ENCODE measurements at regions not wholly inside any gene's neighbourhood (a gene's known extent, or its start where the extent isn't known, plus 50 kb on each side); places are given as distances from the start of the nearest gene placed in this dataset.

GRCh38 chr3:137108699-137109440, 151.1 kb downstream of the IL20RB start:
- TF ChIP-seq SPI1 (IDR thresholded peaks at IDR 0.05; ENCODE audit: low read depth, low read length), result no peak
- no peak for TF ChIP-seq POU2F2 (IDR thresholded peaks at IDR 0.05; ENCODE audit: low read depth, low read length)
- no peak for TF ChIP-seq PAX5 (IDR thresholded peaks at IDR 0.05; ENCODE audit: insufficient read depth, low read length, severe bottlenecking)
- TF ChIP-seq POLR2A (IDR thresholded peaks at IDR 0.05; ENCODE audit: low read depth, low read length), result no peak
- no peak for TF ChIP-seq TAF1 (IDR thresholded peaks at IDR 0.05; ENCODE audit: low read depth, low read length)
- TF ChIP-seq POLR2AphosphoS5 (IDR thresholded peaks at IDR 0.05; ENCODE audit: low read depth, low read length), result no peak
- DNase-seq (ENCODE audit: insufficient read length, low spot score), result no peak
- no peak for FAIRE-seq

DNA sequence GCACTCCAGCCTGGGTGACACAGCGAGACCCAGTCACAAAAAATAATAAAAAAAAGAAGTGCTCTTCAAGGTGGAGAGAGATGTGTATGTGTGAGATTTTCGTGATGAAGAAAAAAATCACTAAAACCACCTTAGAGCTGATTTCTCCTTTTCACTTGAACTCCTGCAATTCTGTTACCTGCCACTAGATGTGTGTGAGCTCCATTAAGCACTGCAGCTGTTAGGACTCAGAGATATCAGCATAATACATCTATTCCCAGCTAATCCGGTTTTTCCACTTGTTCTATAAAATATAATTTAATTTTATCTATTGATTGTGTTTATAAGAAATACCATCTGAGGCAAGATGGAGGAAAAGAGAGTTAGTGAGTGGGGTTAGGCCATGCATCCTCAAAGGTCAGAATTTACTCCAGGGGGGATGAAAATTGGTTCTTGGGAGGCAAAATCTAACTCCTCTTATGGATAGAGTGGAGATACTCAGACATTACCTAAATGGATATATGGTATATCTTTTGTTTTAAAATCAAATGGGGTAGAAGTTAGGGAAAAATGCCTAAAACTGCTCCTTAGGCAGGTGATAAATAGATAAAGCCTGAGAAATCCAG, 152.7 kb downstream of the IL20RB start:
- TF ChIP-seq PAX5 (IDR thresholded peaks at IDR 0.05; ENCODE audit: insufficient read depth, low read length, severe bottlenecking), result no peak
- TF ChIP-seq SPI1 (IDR thresholded peaks at IDR 0.05; ENCODE audit: low read depth, low read length), result no peak
- no peak for TF ChIP-seq TAF1 (IDR thresholded peaks at IDR 0.05; ENCODE audit: low read depth, low read length)
- no peak for TF ChIP-seq POU2F2 (IDR thresholded peaks at IDR 0.05; ENCODE audit: low read depth, low read length)
- no peak for TF ChIP-seq POLR2A (IDR thresholded peaks at IDR 0.05; ENCODE audit: low read depth, low read length)
- no peak for TF ChIP-seq POLR2AphosphoS5 (IDR thresholded peaks at IDR 0.05; ENCODE audit: low read depth, low read length)
- no peak for DNase-seq (ENCODE audit: insufficient read length, low spot score)
- peak; percentile 50 for FAIRE-seq

DNA sequence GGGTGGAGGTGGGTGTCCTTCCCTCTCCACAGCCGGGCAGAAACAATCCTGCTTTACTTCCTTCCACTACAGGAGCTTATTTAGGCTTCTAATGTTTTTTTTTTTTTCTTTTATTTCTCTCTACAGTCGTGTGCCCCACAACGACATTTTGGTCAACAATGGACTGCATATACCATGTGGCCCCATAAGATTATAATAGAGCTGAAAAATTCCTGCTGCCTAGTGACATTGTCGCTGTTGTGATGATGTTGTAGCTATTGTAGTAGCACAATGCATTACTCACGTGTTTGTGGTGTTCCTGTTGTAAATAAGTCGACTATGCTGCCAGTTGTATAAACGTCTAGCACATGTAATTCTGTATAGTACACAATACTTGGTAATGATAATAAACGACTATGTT, 153.7 kb downstream of the IL20RB start:
- DNase-seq (ENCODE audit: insufficient read length, low spot score) (no peak), FAIRE-seq (no peak)
- no peak for TF ChIP-seq PAX5 (IDR thresholded peaks at IDR 0.05; ENCODE audit: insufficient read depth, low read length, severe bottlenecking)
- no peak for TF ChIP-seq POLR2AphosphoS5 (IDR thresholded peaks at IDR 0.05; ENCODE audit: low read depth, low read length)
- TF ChIP-seq POU2F2 (IDR thresholded peaks at IDR 0.05; ENCODE audit: low read depth, low read length), result no peak
- no peak for TF ChIP-seq SPI1 (IDR thresholded peaks at IDR 0.05; ENCODE audit: low read depth, low read length)
- no peak for TF ChIP-seq POLR2A (IDR thresholded peaks at IDR 0.05; ENCODE audit: low read depth, low read length)
- no peak for TF ChIP-seq TAF1 (IDR thresholded peaks at IDR 0.05; ENCODE audit: low read depth, low read length)

- TF ChIP-seq POU2F2 (IDR thresholded peaks at IDR 0.05; ENCODE audit: low read depth, low read length) (no peak), TAF1 (IDR thresholded peaks at IDR 0.05; ENCODE audit: low read depth, low read length) (no peak), SPI1 (IDR thresholded peaks at IDR 0.05; ENCODE audit: low read depth, low read length) (no peak), POLR2AphosphoS5 (IDR thresholded peaks at IDR 0.05; ENCODE audit: low read depth, low read length) (no peak), PAX5 (IDR thresholded peaks at IDR 0.05; ENCODE audit: insufficient read depth, low read length, severe bottlenecking) (no peak), POLR2A (IDR thresholded peaks at IDR 0.05; ENCODE audit: low read depth, low read length) (no peak)
- FAIRE-seq, result no peak
- DNase-seq (ENCODE audit: insufficient read length, low spot score), result no peak
These were observed 158.8 kb downstream of the IL20RB start for GRCh38 chr3:137116619-137117018.

DNA sequence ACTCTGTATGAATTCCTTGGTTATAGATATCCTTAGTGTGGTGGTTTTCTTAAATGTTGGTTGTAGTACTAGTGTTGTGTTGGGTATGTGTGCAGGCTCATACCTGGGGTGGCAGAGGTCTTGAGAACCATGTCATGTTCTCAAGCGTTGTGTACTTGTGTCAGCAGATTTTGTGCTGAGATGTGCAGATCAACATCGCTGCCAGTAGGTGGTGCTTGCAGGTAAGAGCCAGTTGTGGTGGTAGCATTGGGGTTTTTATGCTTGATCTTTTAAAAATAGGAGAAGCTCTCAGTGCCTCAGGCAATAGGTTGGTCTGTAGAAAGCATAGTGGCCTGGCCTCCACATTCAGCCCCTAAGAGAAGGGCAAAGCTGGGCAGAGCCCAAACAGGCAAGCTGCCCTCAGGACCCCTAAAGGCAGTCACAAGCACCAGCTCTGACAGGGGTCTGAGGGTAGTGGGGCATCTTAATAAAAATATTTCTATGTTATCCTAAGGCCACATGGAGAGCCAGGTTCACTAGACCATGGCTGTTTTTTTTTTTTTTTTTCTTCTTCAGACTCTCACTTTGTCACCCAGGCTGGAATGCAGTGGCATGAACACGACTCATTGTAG, 164.0 kb downstream of the IL20RB start:
- FAIRE-seq, result peak; percentile 92
- no peak for TF ChIP-seq POLR2A (IDR thresholded peaks at IDR 0.05; ENCODE audit: low read depth, low read length)
- no peak for DNase-seq (ENCODE audit: insufficient read length, low spot score)

GRCh38 chr3:137131081-137131480, 173.3 kb downstream of the IL20RB start:
- FAIRE-seq, result no peak
- DNase-seq (ENCODE audit: insufficient read length, low spot score), result no peak
- no peak for TF ChIP-seq PAX5 (IDR thresholded peaks at IDR 0.05; ENCODE audit: insufficient read depth, low read length, severe bottlenecking)
- TF ChIP-seq POU2F2 (IDR thresholded peaks at IDR 0.05; ENCODE audit: low read depth, low read length), result no peak
- TF ChIP-seq SPI1 (IDR thresholded peaks at IDR 0.05; ENCODE audit: low read depth, low read length), result no peak
- TF ChIP-seq POLR2AphosphoS5 (IDR thresholded peaks at IDR 0.05; ENCODE audit: low read depth, low read length), result no peak
- TF ChIP-seq TAF1 (IDR thresholded peaks at IDR 0.05; ENCODE audit: low read depth, low read length), result no peak
- no peak for TF ChIP-seq POLR2A (IDR thresholded peaks at IDR 0.05; ENCODE audit: low read depth, low read length)

DNA sequence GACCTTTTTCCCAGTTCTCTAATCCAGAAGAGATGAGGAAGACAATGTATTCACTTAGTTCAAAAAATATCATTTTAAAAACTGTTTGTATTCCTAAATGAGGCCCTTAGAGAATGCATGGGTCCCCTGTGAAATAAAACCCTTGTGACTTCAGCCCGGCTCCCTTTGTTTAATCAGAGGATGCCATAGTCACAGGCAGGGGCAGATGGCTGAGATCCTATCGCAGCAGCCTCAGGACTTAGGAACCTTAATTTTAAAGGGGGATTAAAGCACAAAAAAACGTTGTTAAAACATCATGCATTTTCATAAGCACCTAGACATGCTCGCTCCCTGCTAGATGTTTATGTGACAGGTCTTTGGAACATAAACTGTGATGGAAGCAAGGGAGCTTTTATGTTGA, 176.6 kb downstream of the IL20RB start:
- DNase-seq (ENCODE audit: insufficient read length, low spot score) (no peak), FAIRE-seq (no peak)
- TF ChIP-seq POLR2A (IDR thresholded peaks at IDR 0.05; ENCODE audit: low read depth, low read length) (no peak), SPI1 (IDR thresholded peaks at IDR 0.05; ENCODE audit: low read depth, low read length) (no peak), TAF1 (IDR thresholded peaks at IDR 0.05; ENCODE audit: low read depth, low read length) (no peak), POU2F2 (IDR thresholded peaks at IDR 0.05; ENCODE audit: low read depth, low read length) (no peak), POLR2AphosphoS5 (IDR thresholded peaks at IDR 0.05; ENCODE audit: low read depth, low read length) (no peak), PAX5 (IDR thresholded peaks at IDR 0.05; ENCODE audit: insufficient read depth, low read length, severe bottlenecking) (no peak)

DNA sequence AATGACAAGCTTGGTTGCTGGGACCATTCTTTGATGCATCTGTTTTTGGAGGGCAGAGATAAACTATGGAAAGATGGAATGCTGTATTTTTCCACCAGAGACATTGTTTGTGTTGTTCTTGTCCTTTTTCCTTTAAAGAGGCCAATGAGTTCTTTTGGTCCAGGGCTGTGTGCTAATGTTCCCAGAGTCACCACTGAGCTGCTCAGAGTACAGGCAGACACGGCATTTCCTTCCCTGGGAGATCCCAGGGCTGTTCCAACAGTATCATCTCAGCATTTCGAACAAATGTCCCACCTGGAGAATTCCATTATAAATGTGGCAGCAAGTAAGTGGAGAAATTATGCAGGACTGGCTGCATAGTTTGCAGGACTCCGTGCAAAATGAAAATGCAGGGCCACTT, 190.6 kb downstream of the IL20RB start:
- no peak for FAIRE-seq
- DNase-seq (ENCODE audit: insufficient read length, low spot score), result no peak
- TF ChIP-seq POU2F2 (IDR thresholded peaks at IDR 0.05; ENCODE audit: low read depth, low read length), result no peak
- TF ChIP-seq TAF1 (IDR thresholded peaks at IDR 0.05; ENCODE audit: low read depth, low read length), result no peak
- TF ChIP-seq POLR2A (IDR thresholded peaks at IDR 0.05; ENCODE audit: low read depth, low read length), result no peak
- no peak for TF ChIP-seq SPI1 (IDR thresholded peaks at IDR 0.05; ENCODE audit: low read depth, low read length)
- no peak for TF ChIP-seq PAX5 (IDR thresholded peaks at IDR 0.05; ENCODE audit: insufficient read depth, low read length, severe bottlenecking)
- TF ChIP-seq POLR2AphosphoS5 (IDR thresholded peaks at IDR 0.05; ENCODE audit: low read depth, low read length), result no peak

DNA sequence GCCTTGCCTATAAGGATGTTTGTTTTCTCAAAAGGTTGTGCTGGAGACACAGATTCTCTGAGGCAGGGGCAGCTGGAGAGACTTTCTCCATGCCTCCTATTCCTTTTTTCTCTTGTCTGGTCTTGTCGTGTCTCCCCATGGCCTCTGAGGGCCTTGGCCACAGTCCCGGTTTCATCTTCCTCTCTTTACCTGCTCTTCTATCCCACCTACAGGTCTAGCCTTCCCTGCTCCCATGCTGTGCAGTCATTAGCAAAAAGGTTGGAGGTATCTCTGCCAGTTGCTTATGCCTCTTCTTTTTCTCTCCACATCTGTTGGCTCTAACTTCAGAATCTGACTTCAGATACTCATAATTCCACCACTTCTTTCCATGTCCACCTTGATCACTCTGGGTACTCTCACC, 191.1 kb downstream of the IL20RB start:
- DNase-seq (ENCODE audit: insufficient read length, low spot score) (no peak), FAIRE-seq (no peak)
- TF ChIP-seq POLR2A (IDR thresholded peaks at IDR 0.05; ENCODE audit: low read depth, low read length), result no peak
- TF ChIP-seq TAF1 (IDR thresholded peaks at IDR 0.05; ENCODE audit: low read depth, low read length), result no peak
- TF ChIP-seq POLR2AphosphoS5 (IDR thresholded peaks at IDR 0.05; ENCODE audit: low read depth, low read length), result no peak
- no peak for TF ChIP-seq PAX5 (IDR thresholded peaks at IDR 0.05; ENCODE audit: insufficient read depth, low read length, severe bottlenecking)
- TF ChIP-seq POU2F2 (IDR thresholded peaks at IDR 0.05; ENCODE audit: low read depth, low read length), result no peak
- TF ChIP-seq SPI1 (IDR thresholded peaks at IDR 0.05; ENCODE audit: low read depth, low read length), result no peak
